Type B pancreatic cell (in vitro differentiated cells): ENCODE measurements at regions not wholly inside any gene's neighbourhood (a gene's known extent, or its start where the extent isn't known, plus 50 kb on each side); places are given as distances from the start of the nearest gene placed in this dataset.
A peak's percentile ranks its signal among the peaks of the same experiment; 100 is the strongest.
"Not testable (repeated sequence)": the region's sequence is repeated elsewhere in the genome, so short reads cannot be mapped to it uniquely, and the experiment has no call there.

Source experiments
- DNase-seq: peaks from one replicate; pipeline ENCODE4 v3.0.0; 2021; ENCODE audit warnings: mixed read lengths; ENCODE audit not compliant: unreplicated experiment; ENCODE audit errors: extremely low spot score
- H3K27ac Mint-ChIP-seq: 2 replicates; pipeline ENCODE4 v1.8.0; 2021; ENCODE audit warnings: mild to moderate bottlenecking, mixed read lengths
- H3K27me3 Mint-ChIP-seq: 2 replicates; pipeline ENCODE4 v1.8.0; 2021; ENCODE audit warnings: mixed read lengths
- H3K36me3 Mint-ChIP-seq: 2 replicates; pipeline ENCODE4 v1.8.0; 2021; ENCODE audit warnings: mixed read lengths
- H3K4me1 Mint-ChIP-seq: one replicate; pipeline ENCODE4 v1.8.0; 2021; ENCODE audit warnings: mixed read lengths; ENCODE audit not compliant: unreplicated experiment
- H3K4me3 Mint-ChIP-seq: 2 replicates; pipeline ENCODE4 v1.8.0; 2021; ENCODE audit warnings: mild to moderate bottlenecking, mixed read lengths
- H3K9me3 Mint-ChIP-seq: 2 replicates; pipeline ENCODE4 v1.8.0; 2021; ENCODE audit warnings: mixed read lengths
- TF ChIP-seq, protein P1 (sequence below): fragments of 200-600 bp; sonication (generic); conservative IDR thresholded peaks from 2 replicates; pipeline ENCODE4 v1.5.0; 2021; ENCODE audit warnings: antibody characterized with exemption, mild to moderate bottlenecking

DNA sequence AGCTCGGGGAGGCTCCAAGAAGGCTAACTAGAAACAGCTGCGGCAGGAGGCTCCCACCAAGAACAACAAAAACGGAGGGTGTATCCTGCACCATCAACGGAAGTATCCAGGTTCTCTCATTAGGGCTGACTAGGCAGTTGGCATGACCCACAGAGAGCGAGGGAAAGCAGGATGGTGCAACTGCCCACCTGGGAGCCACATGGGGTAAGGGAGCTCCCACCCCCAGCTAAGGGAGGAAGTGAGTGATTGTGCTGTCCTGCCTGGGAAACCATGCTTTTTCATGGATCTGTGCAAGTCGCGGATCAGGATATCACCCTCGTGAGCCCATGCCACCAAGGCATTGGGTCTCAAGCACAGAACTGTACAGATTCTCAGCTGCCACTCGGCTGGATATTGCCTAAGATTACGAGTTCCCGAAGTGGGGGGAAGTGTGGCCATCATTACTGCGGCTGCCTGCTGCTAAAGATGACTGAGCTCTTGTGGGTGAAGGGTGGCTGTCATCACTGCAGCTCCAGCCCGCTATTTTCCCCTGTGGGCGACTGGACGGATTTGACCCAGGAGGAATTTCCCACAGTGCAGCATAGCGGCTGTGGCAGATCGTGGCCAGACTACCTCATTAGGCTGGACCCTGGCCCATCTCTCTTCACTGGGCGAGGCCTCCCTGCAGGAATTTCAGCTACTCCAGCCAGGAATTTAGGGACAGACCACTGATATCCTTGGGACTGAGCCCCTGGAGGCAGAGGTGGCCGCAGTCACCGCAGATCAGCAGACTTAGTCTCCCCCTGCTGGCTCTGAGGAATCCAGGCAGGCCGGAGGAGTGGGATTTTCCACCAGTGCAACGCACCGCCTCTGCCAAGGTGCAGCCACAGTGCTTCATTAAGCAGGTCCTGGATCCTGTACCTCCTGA, 515.7 kb downstream of the FRK start:
- H3K36me3 Mint-ChIP-seq, result no peaks in the 10 kb centered on the region
- TF ChIP-seq, protein P1, sequence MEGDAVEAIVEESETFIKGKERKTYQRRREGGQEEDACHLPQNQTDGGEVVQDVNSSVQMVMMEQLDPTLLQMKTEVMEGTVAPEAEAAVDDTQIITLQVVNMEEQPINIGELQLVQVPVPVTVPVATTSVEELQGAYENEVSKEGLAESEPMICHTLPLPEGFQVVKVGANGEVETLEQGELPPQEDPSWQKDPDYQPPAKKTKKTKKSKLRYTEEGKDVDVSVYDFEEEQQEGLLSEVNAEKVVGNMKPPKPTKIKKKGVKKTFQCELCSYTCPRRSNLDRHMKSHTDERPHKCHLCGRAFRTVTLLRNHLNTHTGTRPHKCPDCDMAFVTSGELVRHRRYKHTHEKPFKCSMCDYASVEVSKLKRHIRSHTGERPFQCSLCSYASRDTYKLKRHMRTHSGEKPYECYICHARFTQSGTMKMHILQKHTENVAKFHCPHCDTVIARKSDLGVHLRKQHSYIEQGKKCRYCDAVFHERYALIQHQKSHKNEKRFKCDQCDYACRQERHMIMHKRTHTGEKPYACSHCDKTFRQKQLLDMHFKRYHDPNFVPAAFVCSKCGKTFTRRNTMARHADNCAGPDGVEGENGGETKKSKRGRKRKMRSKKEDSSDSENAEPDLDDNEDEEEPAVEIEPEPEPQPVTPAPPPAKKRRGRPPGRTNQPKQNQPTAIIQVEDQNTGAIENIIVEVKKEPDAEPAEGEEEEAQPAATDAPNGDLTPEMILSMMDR, result peak; percentile 65
- H3K27me3 Mint-ChIP-seq, result no peaks in the 10 kb centered on the region
- H3K27ac Mint-ChIP-seq, result no peak overlapping the region
- H3K4me3 Mint-ChIP-seq, result no peak overlapping the region
- no peak for DNase-seq
- peaks cover 4% of the 10 kb centered on the region for H3K9me3 Mint-ChIP-seq
- H3K4me1 Mint-ChIP-seq, result no peaks in the 10 kb centered on the region

DNA sequence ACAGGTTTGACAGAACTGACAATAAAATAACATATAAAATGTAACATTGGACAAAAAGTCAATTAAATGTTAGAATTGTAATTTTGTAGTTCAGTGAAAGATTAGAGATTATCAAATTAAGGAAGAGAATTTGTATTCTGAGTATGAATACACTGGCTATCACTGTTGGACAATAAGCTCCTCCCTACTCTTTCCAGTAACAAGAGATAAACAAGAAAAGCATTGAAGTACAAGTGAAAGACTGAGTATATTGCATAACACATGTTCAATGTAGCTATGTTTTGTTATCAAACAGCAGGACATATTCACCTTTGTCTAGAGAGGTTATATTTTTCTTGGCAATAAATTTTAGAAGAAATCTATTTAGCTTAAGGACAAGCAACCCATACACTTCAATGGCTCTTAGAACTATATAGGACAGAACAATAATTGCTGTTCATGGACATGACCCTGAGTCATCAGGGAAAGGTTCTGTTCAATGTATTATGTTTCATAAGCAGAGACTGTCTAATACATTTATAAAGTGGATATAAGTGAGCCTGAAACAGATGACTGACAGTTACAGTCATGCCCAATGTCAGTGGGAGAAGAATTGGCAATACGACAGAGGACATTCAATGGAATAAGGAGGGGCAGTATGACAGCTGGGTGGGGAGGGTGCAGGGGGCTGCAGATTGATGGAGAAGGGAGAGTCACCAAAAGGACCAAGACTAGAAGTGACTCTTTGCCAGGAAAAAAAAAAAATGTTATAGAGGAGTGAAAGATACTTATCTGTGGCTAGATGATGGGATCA, 520.4 kb downstream of the FRK start:
- no peaks in the 10 kb centered on the region for H3K36me3 Mint-ChIP-seq
- no peak overlapping the region for H3K27ac Mint-ChIP-seq
- H3K4me3 Mint-ChIP-seq, result no peak overlapping the region
- DNase-seq, result no peak
- peaks cover 4% of the 10 kb centered on the region for H3K9me3 Mint-ChIP-seq
- TF ChIP-seq, protein P1, result no peak
- H3K4me1 Mint-ChIP-seq, result no peaks in the 10 kb centered on the region
- H3K27me3 Mint-ChIP-seq, result no peaks in the 10 kb centered on the region

DNA sequence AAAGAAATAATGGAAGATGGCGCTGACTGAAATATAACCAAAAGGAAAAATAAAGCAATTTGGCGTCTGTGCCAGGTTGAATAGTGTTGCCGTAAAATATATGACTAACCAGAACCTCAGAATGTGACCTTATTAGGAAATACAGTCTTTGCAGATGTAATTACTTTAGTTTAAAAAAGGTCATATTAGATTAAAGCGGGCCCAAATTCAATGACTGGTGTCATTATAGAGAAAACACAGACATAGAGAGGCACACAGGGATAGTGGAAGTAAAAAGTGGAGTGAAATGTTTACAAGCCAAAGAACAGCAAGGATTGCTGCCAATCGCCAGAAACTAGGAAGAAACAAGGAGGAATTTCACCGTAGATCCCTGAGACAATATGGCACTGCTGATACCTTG, 521.2 kb downstream of the FRK start:
- Mint-ChIP-seq H3K27ac (no peak overlapping the region), H3K4me3 (no peak overlapping the region), H3K27me3 (no peaks in the 10 kb centered on the region), H3K9me3 (peaks cover 4% of the 10 kb centered on the region), H3K4me1 (no peaks in the 10 kb centered on the region), H3K36me3 (no peaks in the 10 kb centered on the region)
- no peak for DNase-seq
- TF ChIP-seq, protein P1, result no peak

DNA sequence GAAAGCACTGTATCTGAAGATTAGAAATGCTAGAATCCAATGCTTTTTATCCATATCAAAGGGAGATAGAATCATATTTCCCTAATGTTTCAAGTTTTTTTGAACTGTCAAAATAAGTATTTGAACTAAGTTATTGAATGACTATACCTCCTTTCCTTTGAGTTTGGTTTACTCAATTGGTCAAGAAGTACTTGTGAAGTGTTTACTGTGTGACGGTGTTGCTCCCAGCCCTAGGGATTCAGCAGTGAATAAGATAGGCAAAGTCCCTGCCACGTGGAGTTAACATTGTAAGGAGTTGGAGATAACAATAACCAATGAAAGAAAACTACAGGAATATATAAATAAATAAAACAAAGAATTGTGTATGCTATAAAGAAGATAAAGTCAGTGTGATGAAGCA, 535.9 kb downstream of the FRK start:
- no peak for DNase-seq

DNA sequence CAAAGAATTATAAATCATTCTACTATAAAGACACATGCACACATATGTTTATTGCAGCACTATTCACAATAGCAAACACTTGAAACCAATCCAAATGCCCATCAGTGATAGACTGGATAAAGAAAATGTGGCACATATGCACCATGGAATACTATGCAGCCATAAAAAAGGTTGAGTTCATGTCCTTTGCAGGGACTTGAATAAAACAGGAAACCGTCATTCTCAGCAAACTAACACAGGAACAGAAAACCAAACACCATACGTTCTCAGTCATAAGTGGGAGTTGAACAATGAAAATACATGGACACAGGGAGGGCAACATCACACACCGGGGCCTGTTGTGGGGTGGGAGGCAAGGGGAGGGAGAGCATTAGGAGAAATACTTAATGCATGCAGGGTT, 538.9 kb downstream of the FRK start:
- H3K36me3 Mint-ChIP-seq, H3K4me3 Mint-ChIP-seq, H3K27me3 Mint-ChIP-seq, DNase-seq, H3K27ac Mint-ChIP-seq, H3K4me1 Mint-ChIP-seq: not testable (repeated sequence)
- H3K9me3 Mint-ChIP-seq, result peaks cover 22% of the 10 kb centered on the region

More for the DNA sequence above, 535.9 kb downstream of the FRK start:
- Mint-ChIP-seq H3K9me3 (peaks cover 10% of the 10 kb centered on the region), H3K4me1 (no peaks in the 10 kb centered on the region), H3K27ac (no peak overlapping the region), H3K36me3 (no peaks in the 10 kb centered on the region), H3K27me3 (no peaks in the 10 kb centered on the region), H3K4me3 (no peak overlapping the region)
- TF ChIP-seq, protein P1, result no peak

DNA sequence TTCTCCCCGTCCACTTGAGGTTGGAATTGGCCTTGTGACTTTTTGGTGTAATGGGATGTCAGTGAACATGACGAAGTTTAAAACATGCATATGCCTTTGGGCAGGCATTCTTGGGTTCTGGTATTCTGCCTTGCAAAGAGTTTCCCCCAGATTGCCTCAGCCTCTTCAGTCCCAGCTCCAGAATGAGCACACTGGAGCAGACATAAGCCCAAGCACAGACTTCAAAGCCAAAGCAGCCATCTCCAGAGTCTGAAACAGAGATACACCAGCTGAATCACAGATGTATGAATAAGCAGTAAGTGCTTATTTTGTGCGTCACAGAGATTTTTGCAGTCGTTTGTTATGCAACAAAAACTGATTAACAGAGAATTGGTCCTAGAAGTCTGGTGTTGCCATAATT, 546.0 kb downstream of the FRK start:
- DNase-seq, result no peak
- peaks cover 11% of the 10 kb centered on the region for H3K4me1 Mint-ChIP-seq

More for the DNA sequence above, 546.0 kb downstream of the FRK start:
- H3K27me3 Mint-ChIP-seq, result no peaks in the 10 kb centered on the region
- H3K36me3 Mint-ChIP-seq, result no peaks in the 10 kb centered on the region
- H3K27ac Mint-ChIP-seq, result no peak overlapping the region
- TF ChIP-seq, protein P1, result no peak
- H3K4me3 Mint-ChIP-seq, result no peak overlapping the region
- H3K9me3 Mint-ChIP-seq, result peaks cover 12% of the 10 kb centered on the region
